Trophoblast cell (in vitro differentiated cells and primary cell): ENCODE measurements at regions not wholly inside any gene's neighbourhood (a gene's known extent, or its start where the extent isn't known, plus 50 kb on each side); places are given as distances from the start of the nearest gene placed in this dataset.

Experiments used
- DNase-seq, 2 donors: peaks; one replicate each; pipeline ENCODE4 v3.0.0-alpha.2; 2016
- H2AFZ ChIP-seq: 2 replicates; pipeline ENCODE4 v1.6.1; 2013; ENCODE audit warnings: low read length, moderate library complexity, mild to moderate bottlenecking; ENCODE audit not compliant: insufficient read depth, poor library complexity
- H2AK5ac ChIP-seq: 2 replicates; pipeline ENCODE4 v1.6.1; 2013; ENCODE audit warnings: mild to moderate bottlenecking, low read length
- H2BK120ac ChIP-seq: 2 replicates; pipeline ENCODE4 v1.6.1; 2013; ENCODE audit warnings: low read length, mild to moderate bottlenecking, moderate library complexity; ENCODE audit not compliant: insufficient read depth, poor library complexity
- H2BK12ac ChIP-seq: 2 replicates; pipeline ENCODE4 v1.6.1; 2013; ENCODE audit warnings: mild to moderate bottlenecking, low read length, moderate library complexity
- H2BK5ac ChIP-seq: 2 replicates; pipeline ENCODE4 v1.6.1; 2013; ENCODE audit warnings: low read length, low read depth, moderate library complexity, mild to moderate bottlenecking; ENCODE audit not compliant: poor library complexity
- H3K14ac ChIP-seq: 2 replicates; pipeline ENCODE4 v1.6.1; 2013; ENCODE audit warnings: mild to moderate bottlenecking, low read length
- H3K18ac ChIP-seq: 2 replicates; pipeline ENCODE4 v1.6.1; 2013; ENCODE audit warnings: mild to moderate bottlenecking, low read length
- H3K23ac ChIP-seq: 2 replicates; pipeline ENCODE4 v1.6.1; 2013; ENCODE audit warnings: low read length
- H3K27ac ChIP-seq: 2 replicates; pipeline ENCODE4 v1.5.1; 2013; ENCODE audit warnings: low read depth, mild to moderate bottlenecking, inconsistent platforms, low read length, moderate library complexity
- H3K27me3 ChIP-seq: 2 replicates; pipeline ENCODE4 v1.6.1; 2013; ENCODE audit warnings: inconsistent platforms, mild to moderate bottlenecking, low read length, moderate library complexity; ENCODE audit not compliant: insufficient read depth
- H3K36me3 ChIP-seq, 2 experiments: 1 replicate in 1 of 2; 2 replicates in 1 of 2; pipeline ENCODE4 v1.6.1; 2013; ENCODE audit warnings: low read length in 2 of 2, mild to moderate bottlenecking in 2 of 2, moderate library complexity in 1 of 2; ENCODE audit not compliant: insufficient read depth in 2 of 2, control insufficient read depth in 1 of 2
- H3K4ac ChIP-seq: 2 replicates; pipeline ENCODE4 v1.6.1; 2013; ENCODE audit warnings: low read depth, mild to moderate bottlenecking, low read length, moderate library complexity
- H3K4me1 ChIP-seq, 2 experiments: 1 replicate in 1 of 2; 2 replicates in 1 of 2; pipeline ENCODE4 v1.6.1; 2013; ENCODE audit warnings: low read length in 2 of 2, mild to moderate bottlenecking in 2 of 2, moderate library complexity in 1 of 2; ENCODE audit not compliant: insufficient read depth in 2 of 2, control insufficient read depth in 1 of 2
- H3K4me2 ChIP-seq: 2 replicates; pipeline ENCODE4 v1.6.1; 2013; ENCODE audit warnings: inconsistent platforms, mild to moderate bottlenecking, low read length, moderate library complexity
- H3K4me3 ChIP-seq: 2 replicates; pipeline ENCODE4 v1.5.1; 2013; ENCODE audit warnings: mild to moderate bottlenecking, low read depth, low read length, inconsistent platforms
- H3K79me1 ChIP-seq: one replicate; pipeline ENCODE4 v1.6.1; 2013; ENCODE audit warnings: low read length
- H3K79me2 ChIP-seq: 2 replicates; pipeline ENCODE4 v1.6.1; 2013; ENCODE audit warnings: low read length, mild to moderate bottlenecking; ENCODE audit not compliant: control insufficient read depth, insufficient read depth, poor library complexity
- H3K9ac ChIP-seq: 2 replicates; pipeline ENCODE4 v1.6.1; 2013; ENCODE audit warnings: mild to moderate bottlenecking, low read length
- H3K9me3 ChIP-seq: 2 replicates; pipeline ENCODE4 v1.6.1; 2013; ENCODE audit warnings: low read depth, mild to moderate bottlenecking, control low read depth, inconsistent platforms, low read length; ENCODE audit not compliant: insufficient read depth
- H4K12ac ChIP-seq: 2 replicates; pipeline ENCODE4 v1.6.1; 2013; ENCODE audit warnings: low read depth, mild to moderate bottlenecking, low read length, moderate library complexity
- H4K8ac ChIP-seq: 2 replicates; pipeline ENCODE4 v1.6.1; 2013; ENCODE audit warnings: low read depth, mild to moderate bottlenecking, low read length, moderate library complexity
- H4K91ac ChIP-seq: one replicate; pipeline ENCODE4 v1.6.1; 2013; ENCODE audit warnings: low read depth, mild to moderate bottlenecking, low read length, moderate library complexity
- WGBS: extraction: QIAGEN DNeasy Blood & Tissue Kit; methylation state at CpG from one replicate; pipeline ENCODE4 v1.1.7; 2013; ENCODE audit warnings: missing lambda C conversion rate; ENCODE audit not compliant: insufficient read length, insufficient coverage; ENCODE audit errors: extremely low coverage; 5-methylcytosine and 5-hydroxymethylcytosine counted together

DNA sequence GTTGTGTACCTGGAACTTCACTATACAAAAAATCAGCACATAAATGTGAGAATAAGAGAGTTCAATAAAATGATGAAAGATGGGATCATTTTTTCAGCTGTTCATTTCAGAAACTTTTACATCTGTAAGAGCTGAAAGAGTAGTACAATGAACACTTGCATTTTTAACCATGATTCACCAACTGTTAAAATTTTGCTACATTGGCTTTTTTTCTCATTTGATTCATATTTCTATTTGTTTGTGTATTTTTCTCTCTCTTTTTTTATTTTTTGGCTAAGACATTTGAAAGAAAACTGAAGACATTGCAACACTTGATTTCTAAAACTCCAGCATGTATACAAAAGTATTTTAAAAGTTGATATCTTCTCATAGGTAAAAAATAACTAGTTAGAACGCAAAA, 98.3 kb upstream of the CDIN1 start:
- H2AK5ac ChIP-seq, result no peak overlapping the region
- H2BK5ac ChIP-seq, result no peak overlapping the region
- H3K14ac ChIP-seq, result no peak overlapping the region
- H2BK12ac ChIP-seq, result no peak overlapping the region
- no peak overlapping the region for H3K4me2 ChIP-seq
- no peaks in the 10 kb centered on the region for H3K27me3 ChIP-seq
- H3K4me3 ChIP-seq, result no peak overlapping the region
- H3K18ac ChIP-seq, result no peak overlapping the region
- H4K8ac ChIP-seq, result no peak overlapping the region
- no peaks in the 10 kb centered on the region for H3K79me1 ChIP-seq
- no peak overlapping the region for H2AFZ ChIP-seq
- H3K9me3 ChIP-seq, result no peaks in the 10 kb centered on the region
- no peak overlapping the region for H4K91ac ChIP-seq
- no peaks in the 10 kb centered on the region for H3K79me2 ChIP-seq
- no peak for DNase-seq
- H3K4ac ChIP-seq, result no peak overlapping the region
- no CpG with 5 or more reads among the region's 1 CpG for WGBS
- H3K9ac ChIP-seq, result no peak overlapping the region
- H3K27ac ChIP-seq, result no peak overlapping the region
- no peak overlapping the region for H4K12ac ChIP-seq
- H3K36me3 ChIP-seq, result no peaks in the 10 kb centered on the region
- H3K4me1 ChIP-seq, result no peaks in the 10 kb centered on the region
- H3K23ac ChIP-seq, result no peak overlapping the region
- no peak overlapping the region for H2BK120ac ChIP-seq

DNA sequence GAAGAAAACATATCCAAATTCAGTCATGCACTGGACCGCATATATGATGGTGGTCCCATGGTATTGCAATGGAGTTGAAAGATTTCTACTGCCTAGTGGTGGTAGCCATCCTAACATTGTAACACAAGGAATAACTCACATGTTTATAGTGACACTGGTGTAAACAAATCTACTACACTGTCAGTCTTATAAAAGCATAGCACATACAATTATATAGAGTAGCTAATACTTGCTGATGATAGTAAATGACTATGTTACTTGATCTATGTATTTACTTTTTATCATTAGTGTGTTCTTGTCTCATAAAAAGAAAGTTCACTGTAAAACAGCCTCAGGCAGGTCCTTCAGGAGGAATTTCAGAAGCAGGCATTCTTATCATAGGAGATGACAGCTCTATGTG, 96.0 kb upstream of the CDIN1 start:
- Histone ChIP-seq H3K79me2 (no peaks in the 10 kb centered on the region), H2AK5ac (no peak overlapping the region), H3K9me3 (no peaks in the 10 kb centered on the region), H4K12ac (no peak overlapping the region), H3K14ac (no peak overlapping the region), H3K36me3 (no peaks in the 10 kb centered on the region), H3K18ac (no peak overlapping the region), H2AFZ (no peak overlapping the region), H2BK12ac (no peak overlapping the region), H3K4me3 (no peak overlapping the region), H3K4me1 (no peaks in the 10 kb centered on the region), H3K27me3 (no peaks in the 10 kb centered on the region), H3K27ac (no peak overlapping the region), H3K9ac (no peak overlapping the region), H3K4ac (no peak overlapping the region), H3K23ac (no peak overlapping the region), H4K91ac (no peak overlapping the region), H3K79me1 (no peaks in the 10 kb centered on the region), H2BK5ac (no peak overlapping the region), H2BK120ac (no peak overlapping the region), H4K8ac (no peak overlapping the region), H3K4me2 (no peak overlapping the region)
- no CpG with 5 or more reads among the region's 1 CpG for WGBS
- DNase-seq, result no peak

DNA sequence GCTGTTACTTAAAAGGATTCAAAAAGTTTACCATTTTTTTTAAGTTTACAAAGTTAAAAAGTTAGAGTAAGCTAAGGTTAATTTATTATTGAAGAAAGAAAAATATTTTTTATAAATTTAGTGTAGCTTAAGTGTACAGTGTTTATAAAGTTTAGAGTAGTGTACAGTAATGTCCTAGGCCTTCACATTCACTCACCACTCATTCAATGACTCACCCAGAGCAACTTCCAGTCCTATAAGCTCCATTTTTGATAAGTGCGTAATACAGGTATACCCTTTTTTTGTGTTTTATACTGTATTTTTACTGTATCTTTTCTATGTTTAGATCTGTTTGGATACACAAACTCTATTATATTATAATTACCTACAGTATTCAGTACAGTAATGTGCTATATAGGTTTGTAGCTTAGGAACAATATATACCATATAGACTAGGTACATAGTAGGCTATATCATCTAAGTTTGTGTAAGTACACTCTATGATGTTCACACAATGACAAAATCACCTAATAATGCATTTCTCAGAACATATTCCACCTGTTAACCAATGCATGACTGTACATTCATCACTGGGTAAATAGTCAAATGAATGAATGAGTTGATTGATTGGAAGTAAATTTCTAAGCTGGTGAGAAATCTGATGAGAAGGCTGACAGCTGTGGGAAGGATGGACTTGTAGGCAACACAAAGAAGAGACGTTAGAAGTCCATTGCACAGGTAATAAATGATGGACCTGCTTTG, 95.2 kb upstream of the CDIN1 start:
- no peaks in the 10 kb centered on the region for H3K4me1 ChIP-seq
- H3K9ac ChIP-seq, result no peak overlapping the region
- H4K91ac ChIP-seq, result no peak overlapping the region
- H2AK5ac ChIP-seq, result no peak overlapping the region
- no peaks in the 10 kb centered on the region for H3K27me3 ChIP-seq
- no CpG with 5 or more reads among the region's 2 CpGs for WGBS
- H3K79me1 ChIP-seq, result no peaks in the 10 kb centered on the region
- no peak overlapping the region for H3K4me3 ChIP-seq
- H2BK12ac ChIP-seq, result no peak overlapping the region
- no peak overlapping the region for H4K8ac ChIP-seq
- H2AFZ ChIP-seq, result no peak overlapping the region
- H3K4me2 ChIP-seq, result no peak overlapping the region
- no peaks in the 10 kb centered on the region for H3K36me3 ChIP-seq
- no peak overlapping the region for H3K4ac ChIP-seq
- no peak overlapping the region for H3K14ac ChIP-seq
- no peak overlapping the region for H3K18ac ChIP-seq
- H2BK120ac ChIP-seq, result no peak overlapping the region
- no peak for DNase-seq
- H3K27ac ChIP-seq, result no peak overlapping the region
- no peaks in the 10 kb centered on the region for H3K79me2 ChIP-seq
- H2BK5ac ChIP-seq, result no peak overlapping the region
- no peak overlapping the region for H3K23ac ChIP-seq
- H3K9me3 ChIP-seq, result no peaks in the 10 kb centered on the region
- no peak overlapping the region for H4K12ac ChIP-seq

DNA sequence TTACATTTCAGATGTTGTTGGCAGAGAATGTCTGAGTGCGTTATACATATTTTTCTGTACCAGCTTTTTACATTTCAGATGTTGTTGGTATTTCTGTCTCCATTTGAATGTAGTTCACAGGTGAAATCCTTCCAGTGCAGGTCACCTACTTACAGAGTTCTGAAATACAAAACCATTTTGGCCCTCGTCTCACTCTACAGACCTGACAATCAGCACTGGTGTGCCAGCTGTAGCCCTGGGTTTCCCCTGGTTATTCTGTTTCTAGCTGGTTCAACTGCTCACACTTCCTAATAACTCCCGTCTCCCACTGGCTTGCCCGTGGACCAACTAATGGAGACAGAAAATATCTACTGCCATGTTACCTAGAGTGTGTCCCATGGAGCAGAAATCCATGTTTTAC, 87.5 kb upstream of the CDIN1 start:
- no CpG with 5 or more reads among the region's 4 CpGs for WGBS
- H4K8ac ChIP-seq, result no peak overlapping the region
- no peak overlapping the region for H2BK5ac ChIP-seq

More for the DNA sequence above, 87.5 kb upstream of the CDIN1 start:
- Histone ChIP-seq H2AFZ (no peak overlapping the region), H3K79me1 (no peaks in the 10 kb centered on the region), H4K91ac (no peak overlapping the region), H2BK120ac (no peak overlapping the region), H3K27me3 (no peaks in the 10 kb centered on the region), H3K14ac (no peak overlapping the region), H3K27ac (no peak overlapping the region), H4K12ac (no peak overlapping the region), H3K79me2 (no peaks in the 10 kb centered on the region), H3K9ac (no peak overlapping the region), H3K4ac (no peak overlapping the region), H3K4me1 (no peaks in the 10 kb centered on the region), H2BK12ac (no peak overlapping the region), H3K18ac (no peak overlapping the region), H3K4me2 (no peak overlapping the region), H3K4me3 (no peak overlapping the region), H3K9me3 (no peaks in the 10 kb centered on the region), H2AK5ac (no peak overlapping the region), H3K36me3 (no peaks in the 10 kb centered on the region), H3K23ac (peak overlapping the region; percentile 80)
- no peak for DNase-seq
